T-cell (primary cell): ENCODE measurements at regions not wholly inside any gene's neighbourhood (a gene's known extent, or its start where the extent isn't known, plus 50 kb on each side); places are given as distances from the start of the nearest gene placed in this dataset.
A peak's percentile ranks its signal among the peaks of the same experiment; 100 is the strongest.
"Not testable (repeated sequence)": the region's sequence is repeated elsewhere in the genome, so short reads cannot be mapped to it uniquely, and the experiment has no call there.

Source experiments
- ATAC-seq, 4 experiments: fragments of 200-7000 bp in 3 of 4; fragments of 150-1000 bp in 1 of 4; cut with Tn5 transposase; replicated peaks in 1 of 4; 1 replicate in 3 of 4; 2 replicates in 1 of 4; pipeline ENCODE4 v1.10.0; 2021; ENCODE audit warnings: moderate library complexity in 3 of 4, mild to moderate bottlenecking in 2 of 4, moderate number of reproducible peaks in 1 of 4
- CTCF ChIA-PET, 2 donors: fragments of 300-600 bp; sonication (Branson Sonifier 250); formaldehyde crosslinking; loops; one replicate each; lab custom pipeline; 2022; ENCODE audit warnings: antibody characterized with exemption in 2 of 2; lab: Charles Lee
- POLR2A ChIA-PET, 2 donors: fragments of 300-600 bp; sonication (Branson Sonifier 250); formaldehyde crosslinking; loops; one replicate each; lab custom pipeline; 2022; ENCODE audit warnings: antibody characterized with exemption in 2 of 2; lab: Charles Lee
- DNase-seq, 35 experiments: peaks; one replicate each; pipeline versions ENCODE4 v3.0.0 to v3.0.0-alpha.2; 2013 to 2023
- H3K27ac ChIP-seq: one replicate; pipeline ENCODE4 v1.5.1; 2013; ENCODE audit warnings: low read length
- H3K27me3 ChIP-seq, 2 experiments: replicated peaks in 1 of 2; 1 replicate in 1 of 2; 2 replicates in 1 of 2; pipeline versions ENCODE4 v1.6.1 to v1.7.0; 2013; ENCODE audit warnings: low read length in 1 of 2, mixed read lengths in 1 of 2; ENCODE audit not compliant: control insufficient read depth in 2 of 2, insufficient read depth in 2 of 2; ENCODE audit errors: extremely low read depth in 1 of 2
- H3K36me3 ChIP-seq, 2 donors: 1 replicate in 1 of 2; 2 replicates in 1 of 2; pipeline versions ENCODE4 v1.6.1 to v1.7.0; 2013; ENCODE audit warnings: low read length in 1 of 2; ENCODE audit not compliant: control insufficient read depth in 2 of 2, insufficient read depth in 1 of 2; ENCODE audit errors: extremely low read depth in 1 of 2
- H3K4me1 ChIP-seq, 2 experiments: 1 replicate in 1 of 2; 2 replicates in 1 of 2; pipeline versions ENCODE4 v1.6.1 to v1.7.0; 2013; ENCODE audit warnings: low read length in 2 of 2, mixed read lengths in 1 of 2; ENCODE audit not compliant: insufficient read depth in 2 of 2, control insufficient read depth in 1 of 2; ENCODE audit errors: extremely low read depth in 1 of 2
- H3K4me3 ChIP-seq, 2 donors: 1 replicate in 1 of 2; 2 replicates in 1 of 2; pipeline versions ENCODE4 v1.5.1 to v1.7.0; 2013; ENCODE audit warnings: mild to moderate bottlenecking in 2 of 2, low read length in 1 of 2, moderate library complexity in 1 of 2; ENCODE audit not compliant: control insufficient read depth in 1 of 2; ENCODE audit errors: extremely low read depth in 1 of 2
- H3K9me3 ChIP-seq: 2 replicates; pipeline ENCODE4 v1.7.0; 2013
- H3K27ac Mint-ChIP-seq, 2 donors: one replicate each; pipeline ENCODE4 v1.8.0; 2020 to 2021; ENCODE audit warnings: mild to moderate bottlenecking in 2 of 2, mixed read lengths in 2 of 2
- H3K27me3 Mint-ChIP-seq, 2 donors: one replicate each; pipeline ENCODE4 v1.8.0; 2021 to 2022; ENCODE audit warnings: mixed read lengths in 2 of 2
- H3K36me3 Mint-ChIP-seq: one replicate; pipeline ENCODE4 v1.8.0; 2021; ENCODE audit warnings: mixed read lengths
- H3K4me1 Mint-ChIP-seq, 3 donors: one replicate each; pipeline ENCODE4 v1.8.0; 2020 to 2022; ENCODE audit warnings: mixed read lengths in 3 of 3, mild to moderate bottlenecking in 1 of 3
- H3K4me3 Mint-ChIP-seq, 3 donors: one replicate each; pipeline ENCODE4 v1.8.0; 2020 to 2022; ENCODE audit warnings: mild to moderate bottlenecking in 3 of 3, mixed read lengths in 3 of 3, moderate library complexity in 3 of 3
- H3K9me3 Mint-ChIP-seq, 3 donors: one replicate each; pipeline ENCODE4 v1.8.0; 2020 to 2022; ENCODE audit warnings: mixed read lengths in 3 of 3
- WGBS: methylation state at CpG from one replicate; pipeline ENCODE4 v1.1.5; 2013; ENCODE audit warnings: missing lambda C conversion rate; ENCODE audit not compliant: insufficient coverage; 5-methylcytosine and 5-hydroxymethylcytosine counted together

- H3K4me1 Mint-ChIP-seq, H3K9me3 ChIP-seq, H3K9me3 Mint-ChIP-seq, H3K4me3 Mint-ChIP-seq, ATAC-seq, CTCF ChIA-PET, H3K27me3 ChIP-seq, H3K36me3 Mint-ChIP-seq, H3K4me1 ChIP-seq, H3K4me3 ChIP-seq, DNase-seq, H3K27me3 Mint-ChIP-seq, POLR2A ChIA-PET, H3K27ac Mint-ChIP-seq, H3K36me3 ChIP-seq, H3K27ac ChIP-seq: not testable (repeated sequence)
- WGBS = no CpG with 5 or more reads among the region's 4 CpGs
Observed at GRCh38 chr2:87643165-87643564, 104.7 kb upstream of the PLGLB2 start.

- H3K36me3 Mint-ChIP-seq, H3K36me3 ChIP-seq, H3K4me3 ChIP-seq, H3K9me3 Mint-ChIP-seq, H3K9me3 ChIP-seq, H3K27ac ChIP-seq, H3K27ac Mint-ChIP-seq, H3K4me1 Mint-ChIP-seq, H3K27me3 ChIP-seq, DNase-seq, H3K4me1 ChIP-seq, CTCF ChIA-PET, POLR2A ChIA-PET, H3K4me3 Mint-ChIP-seq, H3K27me3 Mint-ChIP-seq: not testable (repeated sequence)
- 50% methylated on average over 1 of the region's 5 CpGs for WGBS
- ATAC-seq = peak in 1 of 4 experiments; percentile 45
Observed at GRCh38 chr2:87647737-87648498, 100.0 kb upstream of the PLGLB2 start.

GRCh38 chr2:87648815-87649214, 99.1 kb upstream of the PLGLB2 start:
- ATAC-seq, H3K4me1 Mint-ChIP-seq, H3K27me3 ChIP-seq, H3K4me3 ChIP-seq, DNase-seq, H3K36me3 Mint-ChIP-seq, CTCF ChIA-PET, H3K4me1 ChIP-seq, H3K27me3 Mint-ChIP-seq, H3K36me3 ChIP-seq, H3K9me3 ChIP-seq, H3K4me3 Mint-ChIP-seq, H3K27ac Mint-ChIP-seq, H3K27ac ChIP-seq, H3K9me3 Mint-ChIP-seq, POLR2A ChIA-PET: not testable (repeated sequence)
- WGBS = no CpG with 5 or more reads among the region's 3 CpGs

GRCh38 chr2:87649871-87650270, 98.0 kb upstream of the PLGLB2 start:
- WGBS = no CpG with 5 or more reads among the region's 3 CpGs
- DNase-seq, H3K4me1 ChIP-seq, H3K9me3 Mint-ChIP-seq, H3K27me3 Mint-ChIP-seq, H3K4me3 ChIP-seq, H3K36me3 Mint-ChIP-seq, POLR2A ChIA-PET, H3K4me3 Mint-ChIP-seq, H3K27ac Mint-ChIP-seq, H3K4me1 Mint-ChIP-seq, H3K27me3 ChIP-seq, CTCF ChIA-PET, H3K27ac ChIP-seq, H3K36me3 ChIP-seq, H3K9me3 ChIP-seq, ATAC-seq: not testable (repeated sequence)

- H3K36me3 Mint-ChIP-seq, H3K4me1 Mint-ChIP-seq, H3K27ac ChIP-seq, H3K9me3 ChIP-seq, H3K9me3 Mint-ChIP-seq, POLR2A ChIA-PET, H3K36me3 ChIP-seq, H3K4me3 Mint-ChIP-seq, H3K27me3 Mint-ChIP-seq, H3K4me1 ChIP-seq, CTCF ChIA-PET, ATAC-seq, H3K27ac Mint-ChIP-seq, DNase-seq, H3K27me3 ChIP-seq, H3K4me3 ChIP-seq: not testable (repeated sequence)
- WGBS = no CpG with 5 or more reads among the region's 2 CpGs
Observed at GRCh38 chr2:87650837-87651236, 97.0 kb upstream of the PLGLB2 start.

GRCh38 chr2:87651589-87651988, 96.3 kb upstream of the PLGLB2 start:
- H3K4me3 ChIP-seq, H3K4me1 ChIP-seq, H3K4me3 Mint-ChIP-seq, ATAC-seq, H3K27me3 ChIP-seq, DNase-seq, H3K4me1 Mint-ChIP-seq, H3K36me3 ChIP-seq, H3K9me3 ChIP-seq, H3K27me3 Mint-ChIP-seq, CTCF ChIA-PET, H3K9me3 Mint-ChIP-seq, POLR2A ChIA-PET, H3K27ac Mint-ChIP-seq, H3K27ac ChIP-seq, H3K36me3 Mint-ChIP-seq: not testable (repeated sequence)
- no CpG with 5 or more reads among the region's 2 CpGs for WGBS

GRCh38 chr2:87653373-87653772, 94.5 kb upstream of the PLGLB2 start:
- H3K36me3 Mint-ChIP-seq, ATAC-seq, H3K36me3 ChIP-seq, H3K27me3 ChIP-seq, H3K4me1 Mint-ChIP-seq, H3K4me1 ChIP-seq, H3K27ac ChIP-seq, DNase-seq, H3K27me3 Mint-ChIP-seq, CTCF ChIA-PET, H3K9me3 Mint-ChIP-seq, H3K27ac Mint-ChIP-seq, POLR2A ChIA-PET, H3K4me3 ChIP-seq, H3K9me3 ChIP-seq, H3K4me3 Mint-ChIP-seq: not testable (repeated sequence)
